Activated naive CD4-positive, alpha-beta T cell treated with anti-CD3 and anti-CD28 coated beads for 36 hours (primary cell): ENCODE measurements at regions not wholly inside any gene's neighbourhood (a gene's known extent, or its start where the extent isn't known, plus 50 kb on each side); places are given as distances from the start of the nearest gene placed in this dataset.

Source experiments
- CTCF ChIA-PET: fragments of 350-600 bp; sonication (Branson Sonifier 250); formaldehyde crosslinking; loops from one replicate; lab custom pipeline; 2021; ENCODE audit warnings: antibody characterized with exemption; lab: Charles Lee
- DNase-seq: peaks from one replicate; pipeline ENCODE4 v3.0.0-alpha.2; 2020
- H3K27ac Mint-ChIP-seq: one replicate; pipeline ENCODE4 v1.8.0; 2021; ENCODE audit warnings: mild to moderate bottlenecking, mixed read lengths
- H3K27me3 Mint-ChIP-seq: one replicate; pipeline ENCODE4 v1.8.0; 2021; ENCODE audit warnings: low read depth, mixed read lengths
- H3K36me3 Mint-ChIP-seq: one replicate; pipeline ENCODE4 v1.8.0; 2021; ENCODE audit warnings: low read depth, mixed read lengths
- H3K4me1 Mint-ChIP-seq: one replicate; pipeline ENCODE4 v1.8.0; 2021; ENCODE audit warnings: low read depth, mixed read lengths
- H3K4me3 Mint-ChIP-seq: one replicate; pipeline ENCODE4 v1.8.0; 2021; ENCODE audit warnings: mild to moderate bottlenecking, moderate library complexity, mixed read lengths
- H3K9me3 Mint-ChIP-seq: one replicate; pipeline ENCODE4 v1.8.0; 2021; ENCODE audit warnings: mixed read lengths
- intact Hi-C: fragments of 100-400 bp; cut with micrococcal nuclease; formaldehyde crosslinking; loops from one replicate; pipeline ENCODE4 v1.15.1; 2023

DNA sequence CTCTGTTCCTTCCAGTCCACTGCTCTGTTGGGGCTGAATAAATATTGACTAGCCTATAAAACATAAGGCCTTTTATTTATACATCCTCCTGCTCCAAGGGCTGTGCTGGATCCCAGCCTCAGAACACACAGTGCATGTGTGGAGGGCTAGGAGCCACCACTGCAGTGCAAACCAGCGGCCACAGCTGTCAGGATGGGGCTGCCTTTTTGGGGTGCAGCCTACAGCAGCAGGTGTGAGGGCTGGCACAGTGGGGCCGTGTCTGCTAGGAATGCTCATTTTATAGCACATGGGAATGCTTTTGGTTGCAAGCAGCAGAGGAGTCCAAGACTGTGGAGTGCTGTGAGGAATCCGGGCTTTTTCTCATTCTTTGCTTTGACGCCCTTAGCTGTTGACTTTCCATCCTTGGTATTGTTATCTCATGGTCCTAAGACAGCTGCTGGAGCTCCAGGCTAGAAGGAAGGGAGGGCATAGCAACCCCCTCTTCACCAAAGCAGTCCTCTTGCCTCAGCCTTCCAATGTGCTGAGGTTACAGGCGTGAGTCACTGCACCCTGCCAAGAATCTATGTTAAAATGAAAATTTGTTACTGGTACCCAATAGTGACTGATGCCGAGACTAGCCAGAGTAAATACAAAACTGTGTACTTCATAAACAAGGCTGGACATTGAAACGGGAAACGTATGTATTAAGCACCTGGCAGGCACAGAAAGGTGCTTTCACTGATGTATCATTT is 334.3 kb upstream of the GATB start:
- CTCF ChIA-PET = no interaction called here

DNA sequence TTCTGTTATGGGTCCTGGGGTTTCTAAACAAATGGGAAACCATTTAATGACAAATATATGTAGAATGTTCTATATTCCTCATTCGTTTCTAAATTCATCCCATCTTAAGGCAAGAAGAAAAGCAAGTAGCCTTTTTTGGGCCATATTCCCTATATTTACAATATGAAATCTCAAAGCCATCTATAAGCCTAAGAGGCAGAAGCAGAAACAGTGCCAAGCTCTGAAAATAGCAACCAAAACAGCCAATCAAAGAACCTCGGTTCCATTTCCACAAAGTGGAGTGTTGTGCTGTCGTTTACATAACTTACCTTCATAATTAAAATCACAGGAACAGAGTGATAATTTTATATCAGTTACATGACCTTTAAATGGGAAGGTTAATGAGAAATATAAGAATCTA is 330.6 kb upstream of the GATB start:
- CTCF ChIA-PET = no interaction called here
- Mint-ChIP-seq H3K4me1 (peaks cover 57% of the 10 kb centered on the region), H3K36me3 (no peaks in the 10 kb centered on the region), H3K27me3 (no peaks in the 10 kb centered on the region), H3K9me3 (no peaks in the 10 kb centered on the region), H3K27ac (no peak overlapping the region), H3K4me3 (no peak overlapping the region)
- no peak for DNase-seq
- intact Hi-C loops = no loop called here

More for the DNA sequence above, 334.3 kb upstream of the GATB start:
- H3K36me3 Mint-ChIP-seq = no peaks in the 10 kb centered on the region
- H3K27ac Mint-ChIP-seq = peak overlapping the region; percentile 69
- no peaks in the 10 kb centered on the region for H3K27me3 Mint-ChIP-seq
- H3K9me3 Mint-ChIP-seq = no peaks in the 10 kb centered on the region
- peaks cover 75% of the 10 kb centered on the region for H3K4me1 Mint-ChIP-seq
- intact Hi-C loops = loop anchor here (1.0 kb wide), 2 partner anchors 10 to 88 kb away; no protein-coding TSS in a partner anchor
- peak; percentile 43 for DNase-seq
- H3K4me3 Mint-ChIP-seq = no peak overlapping the region

- Mint-ChIP-seq H3K9me3 (no peaks in the 10 kb centered on the region), H3K27me3 (no peaks in the 10 kb centered on the region), H3K27ac (peak overlapping the region; percentile 39), H3K4me3 (no peak overlapping the region), H3K4me1 (peaks cover 55% of the 10 kb centered on the region), H3K36me3 (no peaks in the 10 kb centered on the region)
- intact Hi-C loops = no loop called here
- DNase-seq = peak; percentile 54
- CTCF ChIA-PET = interaction anchor here (1.1 to 1.4 kb wide), 2 partner anchors 11 to 14 kb away, joined by 3 to 4 read pairs; no protein-coding TSS in a partner anchor
Measured at GRCh38 chr4:152090543-152090942, 329.7 kb upstream of the GATB start.

- Mint-ChIP-seq H3K27ac (no peak overlapping the region), H3K4me1 (peaks cover 55% of the 10 kb centered on the region), H3K4me3 (no peak overlapping the region), H3K9me3 (no peaks in the 10 kb centered on the region), H3K36me3 (no peaks in the 10 kb centered on the region), H3K27me3 (no peaks in the 10 kb centered on the region)
- intact Hi-C loops = no loop called here
- CTCF ChIA-PET = interaction anchor here (1.1 to 1.4 kb wide), 3 partner anchors 10 to 13 kb away, joined by 3 to 4 read pairs (median 3); no protein-coding TSS in a partner anchor
- no peak for DNase-seq
Measured at GRCh38 chr4:152089584-152089983, 328.8 kb upstream of the GATB start.

GRCh38 chr4:152087335-152087734 is 326.5 kb upstream of the GATB start:
- no peak for DNase-seq
- CTCF ChIA-PET = no interaction called here
- H3K4me1 Mint-ChIP-seq = peaks cover 60% of the 10 kb centered on the region
- H3K4me3 Mint-ChIP-seq = no peak overlapping the region
- intact Hi-C loops = no loop called here
- no peaks in the 10 kb centered on the region for H3K9me3 Mint-ChIP-seq
- no peak overlapping the region for H3K27ac Mint-ChIP-seq
- H3K36me3 Mint-ChIP-seq = no peaks in the 10 kb centered on the region
- no peaks in the 10 kb centered on the region for H3K27me3 Mint-ChIP-seq

- H3K4me3 Mint-ChIP-seq = no peak overlapping the region
- no peaks in the 10 kb centered on the region for H3K36me3 Mint-ChIP-seq
- H3K27ac Mint-ChIP-seq = no peak overlapping the region
- H3K9me3 Mint-ChIP-seq = no peaks in the 10 kb centered on the region
- peaks cover 61% of the 10 kb centered on the region for H3K4me1 Mint-ChIP-seq
- CTCF ChIA-PET = interaction anchor here (1.1 kb wide), 1 partner anchor 11 kb away, joined by 3 read pairs; no protein-coding TSS in a partner anchor
- no peaks in the 10 kb centered on the region for H3K27me3 Mint-ChIP-seq
- intact Hi-C loops = loop anchor here (1.0 kb wide), 2 partner anchors 9 to 15 kb away; no protein-coding TSS in a partner anchor
- no peak for DNase-seq
Measured at GRCh38 chr4:152085657-152086056, 324.9 kb upstream of the GATB start.

- Mint-ChIP-seq H3K4me1 (peaks cover 63% of the 10 kb centered on the region), H3K4me3 (no peak overlapping the region), H3K27ac (no peak overlapping the region), H3K9me3 (no peaks in the 10 kb centered on the region), H3K27me3 (no peaks in the 10 kb centered on the region), H3K36me3 (no peaks in the 10 kb centered on the region)
- intact Hi-C loops = no loop called here
- CTCF ChIA-PET = no interaction called here
- DNase-seq = no peak
Measured at GRCh38 chr4:152083338-152083737, 322.5 kb upstream of the GATB start.

DNA sequence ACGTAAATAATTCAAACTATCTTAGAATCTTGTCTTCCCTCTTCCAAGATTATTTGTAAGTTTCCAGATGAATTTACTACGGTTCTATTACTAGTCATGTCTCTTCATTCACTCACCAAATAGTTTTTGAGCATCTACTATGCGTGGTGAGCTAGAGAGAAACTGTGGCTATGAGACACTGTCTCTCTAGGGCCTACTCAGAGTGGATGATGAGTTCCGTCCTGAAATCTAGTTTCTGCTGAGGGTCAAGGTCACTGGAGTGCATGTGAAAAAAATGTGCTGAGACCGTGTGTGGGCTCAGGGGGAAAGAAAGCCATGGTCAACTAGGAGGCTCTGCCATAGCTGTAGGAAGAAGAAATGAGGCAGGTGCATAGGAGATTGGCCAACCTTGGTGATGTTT is 320.2 kb upstream of the GATB start:
- H3K36me3 Mint-ChIP-seq = no peaks in the 10 kb centered on the region
- no peak overlapping the region for H3K4me3 Mint-ChIP-seq
- DNase-seq = no peak
- no peak overlapping the region for H3K27ac Mint-ChIP-seq
- CTCF ChIA-PET = interaction anchor here (0.6 to 1.5 kb wide), 2 partner anchors 15 to 121 kb away, joined by 3 to 4 read pairs; no protein-coding TSS in a partner anchor
- H3K27me3 Mint-ChIP-seq = no peaks in the 10 kb centered on the region
- peaks cover 5% of the 10 kb centered on the region for H3K9me3 Mint-ChIP-seq
- peaks cover 68% of the 10 kb centered on the region for H3K4me1 Mint-ChIP-seq
- intact Hi-C loops = no loop called here

- peak; percentile 73 for DNase-seq
- CTCF ChIA-PET = interaction anchor here (0.6 to 1.2 kb wide), 2 partner anchors 10 to 132 kb away, joined by 3 read pairs; no protein-coding TSS in a partner anchor
- H3K9me3 Mint-ChIP-seq = peaks cover 5% of the 10 kb centered on the region
- peak overlapping the region; percentile 38 for H3K4me3 Mint-ChIP-seq
- peaks cover 66% of the 10 kb centered on the region for H3K4me1 Mint-ChIP-seq
- H3K27me3 Mint-ChIP-seq = no peaks in the 10 kb centered on the region
- H3K36me3 Mint-ChIP-seq = no peaks in the 10 kb centered on the region
- H3K27ac Mint-ChIP-seq = peak overlapping the region; percentile 79
- intact Hi-C loops = loop anchor here (1.0 kb wide), 1 partner anchor 21 kb away; no protein-coding TSS in a partner anchor
Measured at GRCh38 chr4:152079543-152080293, 318.9 kb upstream of the GATB start.

GRCh38 chr4:152079079-152079478 is 318.3 kb upstream of the GATB start:
- no peak overlapping the region for H3K27ac Mint-ChIP-seq
- DNase-seq = no peak
- H3K27me3 Mint-ChIP-seq = no peaks in the 10 kb centered on the region
- peaks cover 62% of the 10 kb centered on the region for H3K4me1 Mint-ChIP-seq
- peaks cover 5% of the 10 kb centered on the region for H3K9me3 Mint-ChIP-seq
- no peaks in the 10 kb centered on the region for H3K36me3 Mint-ChIP-seq
- no peak overlapping the region for H3K4me3 Mint-ChIP-seq
- CTCF ChIA-PET = interaction anchor here (0.6 to 1.2 kb wide), 2 partner anchors 11 to 133 kb away, joined by 3 read pairs; no protein-coding TSS in a partner anchor
- intact Hi-C loops = loop anchor here (1.0 kb wide), 1 partner anchor 21 kb away; no protein-coding TSS in a partner anchor

DNA sequence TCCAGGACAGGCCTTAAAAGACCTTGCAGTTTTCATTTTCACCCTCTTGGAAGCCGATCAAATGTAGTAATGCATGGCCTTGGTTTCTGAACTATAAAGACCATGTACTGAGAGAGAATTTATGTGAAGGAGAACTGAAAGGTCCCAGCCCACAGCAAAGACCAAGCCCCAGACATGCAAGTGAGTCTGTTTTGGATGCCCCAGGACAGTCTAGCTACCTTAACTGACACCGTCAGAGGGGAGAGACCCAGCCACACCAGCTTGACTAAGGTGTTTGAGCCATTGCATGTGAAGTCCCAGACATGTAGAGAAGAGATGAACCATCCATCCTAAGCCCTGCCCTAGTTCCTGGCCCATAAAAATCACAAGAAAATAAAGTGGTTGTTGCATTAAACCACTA is 316.8 kb upstream of the GATB start:
- Mint-ChIP-seq H3K27ac (no peak overlapping the region), H3K4me3 (no peak overlapping the region), H3K36me3 (no peaks in the 10 kb centered on the region), H3K27me3 (no peaks in the 10 kb centered on the region), H3K9me3 (peaks cover 5% of the 10 kb centered on the region), H3K4me1 (peaks cover 52% of the 10 kb centered on the region)
- intact Hi-C loops = no loop called here
- DNase-seq = no peak
- CTCF ChIA-PET = no interaction called here

DNA sequence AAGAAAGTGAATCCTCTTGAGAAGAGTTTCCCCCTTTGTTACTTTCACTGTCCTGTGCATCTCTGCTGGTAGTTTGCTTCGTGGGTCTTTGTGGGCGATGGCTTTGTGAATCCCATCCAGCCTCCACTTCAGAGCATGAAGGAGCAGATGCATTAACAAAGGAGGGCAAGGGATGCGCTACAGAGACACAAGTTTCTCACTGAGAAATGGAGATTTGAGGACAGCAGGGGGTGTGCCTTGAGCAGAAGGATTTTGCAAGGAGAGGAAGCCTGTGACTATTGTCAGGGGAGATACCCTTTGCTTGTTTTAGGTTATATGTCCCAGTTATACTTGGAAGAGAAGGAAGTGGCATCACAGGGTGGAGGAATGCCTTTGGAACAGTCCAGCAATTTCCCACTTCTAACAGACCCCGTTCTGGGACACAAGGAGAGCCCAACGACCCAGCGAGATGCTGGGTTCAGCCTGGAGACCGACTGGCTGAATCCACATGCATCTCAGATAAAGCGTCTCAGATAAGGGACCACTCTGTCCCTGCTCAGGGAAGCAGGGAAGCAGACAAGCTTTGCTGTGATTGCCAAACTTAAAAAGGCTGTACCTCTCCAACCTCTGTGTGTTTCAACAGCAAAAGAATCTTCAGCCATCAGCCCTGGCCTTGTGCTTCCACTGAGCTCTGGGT is 314.6 kb upstream of the GATB start:
- DNase-seq = no peak
- CTCF ChIA-PET = no interaction called here
- intact Hi-C loops = loop anchor here (1.0 kb wide), 1 partner anchor 75 kb away; no protein-coding TSS in a partner anchor
- Mint-ChIP-seq H3K36me3 (no peaks in the 10 kb centered on the region), H3K9me3 (peaks cover 5% of the 10 kb centered on the region), H3K27ac (no peak overlapping the region), H3K4me3 (no peak overlapping the region), H3K4me1 (peaks cover 41% of the 10 kb centered on the region), H3K27me3 (no peaks in the 10 kb centered on the region)
